Renal cortex interstitium (tissue), 11 donors: ENCODE measurements at regions not wholly inside any gene's neighbourhood (a gene's known extent, or its start where the extent isn't known, plus 50 kb on each side); places are given as distances from the start of the nearest gene placed in this dataset.
"Not testable (repeated sequence)": the region's sequence is repeated elsewhere in the genome, so short reads cannot be mapped to it uniquely, and the experiment has no call there.

Experiments
- DNase-seq, 11 donors: peaks; one replicate each; pipeline ENCODE4 v3.0.0-alpha.2; 2013; ENCODE audit warnings: low read depth in 9 of 11, low spot score in 4 of 11; ENCODE audit errors: extremely low read depth in 1 of 11

- DNase-seq, result no peak
Measured at GRCh38 chr6:16822975-16823717, 61.9 kb upstream of the ATXN1 start.

GRCh38 chr6:16822529-16822928 lies 61.3 kb upstream of the ATXN1 start:
- no peak for DNase-seq

- DNase-seq, result no peak
Measured at GRCh38 chr6:16821834-16822264, 60.6 kb upstream of the ATXN1 start.

- not testable (repeated sequence) for DNase-seq
Measured at GRCh38 chr6:16820262-16820661, 59.0 kb upstream of the ATXN1 start.

- DNase-seq, result no peak
Measured at GRCh38 chr6:16819752-16820151, 58.5 kb upstream of the ATXN1 start.

GRCh38 chr6:16818992-16819626 lies 57.8 kb upstream of the ATXN1 start:
- DNase-seq, result no peak

GRCh38 chr6:16817594-16817993 lies 56.3 kb upstream of the ATXN1 start:
- DNase-seq, result no peak

GRCh38 chr6:16816891-16817290 lies 55.6 kb upstream of the ATXN1 start:
- DNase-seq, result no peak

GRCh38 chr6:16812993-16813392 lies 51.7 kb upstream of the ATXN1 start:
- no peak for DNase-seq

- no peak for DNase-seq
Measured at GRCh38 chr6:16811277-16811979, 50.2 kb upstream of the ATXN1 start.
